Panc1 (cell line): ENCODE measurements at regions not wholly inside any gene's neighbourhood (a gene's known extent, or its start where the extent isn't known, plus 50 kb on each side); places are given as distances from the start of the nearest gene placed in this dataset.

Experiments
- ATAC-seq: fragments of 200-7000 bp; cut with Tn5 transposase; 2 replicates; pipeline ENCODE4 v1.9.1; 2020; ENCODE audit warnings: mild to moderate bottlenecking, moderate library complexity
- BruUV-seq: library from RNA; stranded (reverse); fragments of 400-500 nt; replicated peaks from 2 replicates; lab custom pipeline; 2021; lab: Mats Ljungman, UMichigan
- CTCF ChIA-PET: fragments of 300-600 bp; sonication (Branson Sonifier 250); formaldehyde crosslinking; loops from one replicate; lab custom pipeline; 2022; ENCODE audit warnings: antibody characterized with exemption; lab: Charles Lee
- POLR2A ChIA-PET: fragments of 300-600 bp; sonication (Branson Sonifier 250); formaldehyde crosslinking; loops from one replicate; lab custom pipeline; 2022; ENCODE audit warnings: antibody characterized with exemption; lab: Charles Lee
- DNase-seq: peaks from one replicate; pipeline ENCODE4 v3.0.0-alpha.2; 2010; ENCODE audit warnings: low read depth, low spot score
- H3K27ac ChIP-seq: 2 replicates; pipeline ENCODE4 v1.5.1; 2011; ENCODE audit warnings: mild to moderate bottlenecking, low read length, inconsistent platforms
- H3K27me3 ChIP-seq: fragments of 200-500 bp; sonication (Bioruptor generic); 2 replicates; pipeline ENCODE4 v1.6.0; 2014; ENCODE audit warnings: low read length, inconsistent platforms; ENCODE audit not compliant: control insufficient read depth, insufficient read depth
- H3K36me3 ChIP-seq: fragments of 200-500 bp; sonication (Bioruptor generic); 2 replicates; pipeline ENCODE4 v1.5.1; 2014; ENCODE audit warnings: inconsistent platforms, mild to moderate bottlenecking, low read length, moderate library complexity; ENCODE audit not compliant: control insufficient read depth, insufficient read depth
- H3K4me1 ChIP-seq: 2 replicates; pipeline ENCODE4 v1.5.1; 2011; ENCODE audit warnings: inconsistent platforms, mild to moderate bottlenecking, low read length, moderate library complexity; ENCODE audit not compliant: control insufficient read depth, insufficient read depth
- H3K4me3 ChIP-seq, 2 experiments: 2 replicates each; pipeline ENCODE4 v1.5.1; 2011 to 2012; ENCODE audit warnings: low read depth in 2 of 2, low read length in 2 of 2, mild to moderate bottlenecking in 2 of 2, inconsistent platforms in 1 of 2, moderate library complexity in 1 of 2
- H3K9me3 ChIP-seq: fragments of 200-500 bp; sonication (Bioruptor generic); 2 replicates; pipeline ENCODE4 v1.5.1; 2014; ENCODE audit warnings: low read depth, mild to moderate bottlenecking, inconsistent platforms, low read length, moderate library complexity; ENCODE audit not compliant: control insufficient read depth, insufficient read depth
- POLR2AphosphoS5 ChIP-seq: IDR thresholded peaks from 2 replicates; pipeline ENCODE4 v1.6.1; 2012; ENCODE audit warnings: mild to moderate bottlenecking, low read depth, low read length, moderate library complexity
- SIN3A ChIP-seq: IDR thresholded peaks from 2 replicates; pipeline ENCODE4 v1.6.1; 2012; ENCODE audit warnings: low read depth, mild to moderate bottlenecking, low read length, moderate library complexity, borderline replicate concordance; ENCODE audit not compliant: insufficient read depth
- TCF7L2 ChIP-seq: IDR thresholded peaks from 2 replicates; pipeline ENCODE4 v1.6.1; 2011; ENCODE audit warnings: mild to moderate bottlenecking, low read depth, low read length, inconsistent platforms
- in situ Hi-C: cut with HindIII; loops from 2 replicates; pipeline ENCODE4 v1.10.0; 2016; ENCODE audit warnings: low sequenced_read_pairs, low pct_unique_long_range_greater_than_20kb
- intact Hi-C: fragments of 100-400 bp; cut with micrococcal nuclease; formaldehyde crosslinking; loops from one replicate; pipeline ENCODE4 v1.10.0; 2022; ENCODE audit not compliant: unreplicated experiment
- TF ChIP-seq, protein P1 (sequence below), 2 experiments: IDR thresholded peaks; 2 replicates each; pipeline ENCODE4 v1.6.1; 2011 to 2012; ENCODE audit warnings: low read depth in 2 of 2, control low read depth in 1 of 2, low read length in 1 of 2, mild to moderate bottlenecking in 1 of 2, moderate library complexity in 1 of 2; ENCODE audit not compliant: insufficient read depth in 1 of 2
- TF ChIP-seq, protein P2 (sequence below): fragments of 450-650 bp; IDR thresholded peaks from 2 replicates; pipeline ENCODE4 v1.5.1; 2017; ENCODE audit warnings: mild to moderate bottlenecking

DNA sequence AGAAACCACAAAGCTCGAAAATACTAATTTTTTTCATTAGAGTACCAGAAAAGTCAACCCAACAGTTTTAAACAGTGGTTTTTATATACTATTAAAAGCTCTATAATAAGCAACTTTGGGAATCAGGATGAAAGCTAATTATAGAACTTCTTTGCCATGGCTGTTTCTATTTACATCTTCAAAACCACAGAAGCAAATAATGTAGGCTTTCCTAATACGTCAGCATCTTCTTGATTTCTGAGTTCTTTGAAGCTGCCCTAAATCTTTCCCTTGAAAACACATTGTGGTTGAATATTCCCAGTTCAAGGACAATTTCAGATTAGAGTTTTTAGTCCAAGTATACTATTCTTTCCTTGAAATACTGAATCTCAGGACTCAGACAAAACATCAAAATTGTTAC is 460.2 kb upstream of the FAT1 start:
- CTCF ChIA-PET: no interaction called here
- intact Hi-C loops: no loop called here
- no peak overlapping the region for H3K27ac ChIP-seq
- H3K36me3 ChIP-seq: no peaks in the 10 kb centered on the region
- H3K4me3 ChIP-seq: no peak overlapping the region
- in situ Hi-C loops: no loop called here
- H3K27me3 ChIP-seq: no peaks in the 10 kb centered on the region
- DNase-seq (no peak), ATAC-seq (no peak)
- H3K4me1 ChIP-seq: no peaks in the 10 kb centered on the region
- POLR2A ChIA-PET: no interaction called here
- H3K9me3 ChIP-seq: no peaks in the 10 kb centered on the region
- no TSS peak for BruUV-seq
- no peak for TF ChIP-seq POLR2AphosphoS5
- TF ChIP-seq SIN3A: no peak
- no peak for TF ChIP-seq TCF7L2
- TF ChIP-seq, protein P1, sequence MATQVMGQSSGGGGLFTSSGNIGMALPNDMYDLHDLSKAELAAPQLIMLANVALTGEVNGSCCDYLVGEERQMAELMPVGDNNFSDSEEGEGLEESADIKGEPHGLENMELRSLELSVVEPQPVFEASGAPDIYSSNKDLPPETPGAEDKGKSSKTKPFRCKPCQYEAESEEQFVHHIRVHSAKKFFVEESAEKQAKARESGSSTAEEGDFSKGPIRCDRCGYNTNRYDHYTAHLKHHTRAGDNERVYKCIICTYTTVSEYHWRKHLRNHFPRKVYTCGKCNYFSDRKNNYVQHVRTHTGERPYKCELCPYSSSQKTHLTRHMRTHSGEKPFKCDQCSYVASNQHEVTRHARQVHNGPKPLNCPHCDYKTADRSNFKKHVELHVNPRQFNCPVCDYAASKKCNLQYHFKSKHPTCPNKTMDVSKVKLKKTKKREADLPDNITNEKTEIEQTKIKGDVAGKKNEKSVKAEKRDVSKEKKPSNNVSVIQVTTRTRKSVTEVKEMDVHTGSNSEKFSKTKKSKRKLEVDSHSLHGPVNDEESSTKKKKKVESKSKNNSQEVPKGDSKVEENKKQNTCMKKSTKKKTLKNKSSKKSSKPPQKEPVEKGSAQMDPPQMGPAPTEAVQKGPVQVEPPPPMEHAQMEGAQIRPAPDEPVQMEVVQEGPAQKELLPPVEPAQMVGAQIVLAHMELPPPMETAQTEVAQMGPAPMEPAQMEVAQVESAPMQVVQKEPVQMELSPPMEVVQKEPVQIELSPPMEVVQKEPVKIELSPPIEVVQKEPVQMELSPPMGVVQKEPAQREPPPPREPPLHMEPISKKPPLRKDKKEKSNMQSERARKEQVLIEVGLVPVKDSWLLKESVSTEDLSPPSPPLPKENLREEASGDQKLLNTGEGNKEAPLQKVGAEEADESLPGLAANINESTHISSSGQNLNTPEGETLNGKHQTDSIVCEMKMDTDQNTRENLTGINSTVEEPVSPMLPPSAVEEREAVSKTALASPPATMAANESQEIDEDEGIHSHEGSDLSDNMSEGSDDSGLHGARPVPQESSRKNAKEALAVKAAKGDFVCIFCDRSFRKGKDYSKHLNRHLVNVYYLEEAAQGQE (IDR thresholded peaks at IDR 0.05; ENCODE audit: insufficient read depth in 1 of 2, low read depth in 2 of 2, low read length in 1 of 2): no peak
- TF ChIP-seq, protein P2, sequence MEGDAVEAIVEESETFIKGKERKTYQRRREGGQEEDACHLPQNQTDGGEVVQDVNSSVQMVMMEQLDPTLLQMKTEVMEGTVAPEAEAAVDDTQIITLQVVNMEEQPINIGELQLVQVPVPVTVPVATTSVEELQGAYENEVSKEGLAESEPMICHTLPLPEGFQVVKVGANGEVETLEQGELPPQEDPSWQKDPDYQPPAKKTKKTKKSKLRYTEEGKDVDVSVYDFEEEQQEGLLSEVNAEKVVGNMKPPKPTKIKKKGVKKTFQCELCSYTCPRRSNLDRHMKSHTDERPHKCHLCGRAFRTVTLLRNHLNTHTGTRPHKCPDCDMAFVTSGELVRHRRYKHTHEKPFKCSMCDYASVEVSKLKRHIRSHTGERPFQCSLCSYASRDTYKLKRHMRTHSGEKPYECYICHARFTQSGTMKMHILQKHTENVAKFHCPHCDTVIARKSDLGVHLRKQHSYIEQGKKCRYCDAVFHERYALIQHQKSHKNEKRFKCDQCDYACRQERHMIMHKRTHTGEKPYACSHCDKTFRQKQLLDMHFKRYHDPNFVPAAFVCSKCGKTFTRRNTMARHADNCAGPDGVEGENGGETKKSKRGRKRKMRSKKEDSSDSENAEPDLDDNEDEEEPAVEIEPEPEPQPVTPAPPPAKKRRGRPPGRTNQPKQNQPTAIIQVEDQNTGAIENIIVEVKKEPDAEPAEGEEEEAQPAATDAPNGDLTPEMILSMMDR: no peak

DNA sequence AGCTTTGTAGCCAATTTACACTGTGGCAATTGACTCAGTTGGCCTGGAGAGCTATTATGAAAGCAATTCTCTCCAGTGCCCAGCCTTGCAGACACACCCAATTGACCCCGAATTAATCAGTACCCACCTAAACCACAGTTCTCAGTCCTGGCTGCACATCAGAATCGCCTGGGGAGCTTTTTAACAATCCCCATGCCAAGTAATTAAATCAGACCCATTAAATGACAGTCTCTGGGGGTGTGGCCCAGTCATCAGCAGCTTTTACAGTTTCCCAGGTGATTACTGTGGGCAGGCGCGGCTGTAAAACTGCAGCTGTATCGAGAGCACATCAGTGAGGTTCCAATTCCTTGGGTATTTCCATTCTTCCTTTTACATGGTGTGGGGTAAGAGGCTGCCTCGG is 460.9 kb upstream of the FAT1 start:
- in situ Hi-C loops: no loop called here
- no peak overlapping the region for H3K27ac ChIP-seq
- DNase-seq (no peak), ATAC-seq (no peak)
- H3K36me3 ChIP-seq: no peaks in the 10 kb centered on the region
- BruUV-seq: no TSS peak
- H3K4me1 ChIP-seq: no peaks in the 10 kb centered on the region
- H3K4me3 ChIP-seq: no peak overlapping the region
- ChIA-PET POLR2A (no interaction called here), CTCF (no interaction called here)
- intact Hi-C loops: no loop called here
- TF ChIP-seq, protein P2: no peak
- TF ChIP-seq SIN3A (no peak), POLR2AphosphoS5 (no peak), TCF7L2 (no peak)
- TF ChIP-seq, protein P1 (IDR thresholded peaks at IDR 0.05; ENCODE audit: insufficient read depth in 1 of 2, low read depth in 2 of 2, low read length in 1 of 2): no peak
- no peaks in the 10 kb centered on the region for H3K9me3 ChIP-seq
- H3K27me3 ChIP-seq: no peaks in the 10 kb centered on the region
